OCI-LY7 (cell line): ENCODE measurements at regions not wholly inside any gene's neighbourhood (a gene's known extent, or its start where the extent isn't known, plus 50 kb on each side); places are given as distances from the start of the nearest gene placed in this dataset.

ENCODE experiments used
- BruUV-seq: library from RNA; stranded (reverse); fragments of 400-500 nt; replicated peaks from 2 replicates; lab custom pipeline; 2021; lab: Mats Ljungman, UMichigan
- CTCF ChIA-PET: fragments of 300-600 bp; sonication (Branson Sonifier 250); formaldehyde crosslinking; loops from one replicate; lab custom pipeline; 2022; ENCODE audit warnings: antibody characterized with exemption; ENCODE audit not compliant: unreplicated experiment; lab: Charles Lee
- POLR2A ChIA-PET: fragments of 300-600 bp; sonication (Branson Sonifier 250); formaldehyde crosslinking; loops from one replicate; lab custom pipeline; 2022; ENCODE audit warnings: antibody characterized with exemption; lab: Charles Lee
- DNase-seq: peaks from one replicate; pipeline ENCODE4 v3.0.0-alpha.2; 2015; ENCODE audit warnings: low spot score
- H2AFZ ChIP-seq: fragments of 200-600 bp; sonication (generic), shearing (Covaris generic); 2 replicates; pipeline ENCODE4 v1.6.1; 2014; ENCODE audit warnings: mild to moderate bottlenecking, antibody characterized with exemption, low read length, moderate library complexity
- H3K27ac ChIP-seq: fragments of 200-600 bp; sonication (generic); 2 replicates; pipeline ENCODE4 v1.5.1; 2014; ENCODE audit warnings: mixed run types, low read depth, mild to moderate bottlenecking, moderate library complexity, low read length, inconsistent platforms; ENCODE audit not compliant: poor library complexity, severe bottlenecking
- H3K36me3 ChIP-seq: fragments of 200-600 bp; sonication (generic); 2 replicates; pipeline ENCODE4 v1.6.1; 2014; ENCODE audit warnings: mild to moderate bottlenecking, antibody characterized with exemption, low read length, moderate library complexity, mixed read lengths; ENCODE audit not compliant: insufficient read depth
- H3K4me1 ChIP-seq: fragments of 200-600 bp; sonication (generic); 2 replicates; pipeline ENCODE4 v1.5.1; 2014; ENCODE audit warnings: mild to moderate bottlenecking, low read length; ENCODE audit not compliant: insufficient read depth, poor library complexity, severe bottlenecking
- H3K4me2 ChIP-seq: fragments of 200-600 bp; sonication (generic); 2 replicates; pipeline ENCODE4 v1.6.1; 2014; ENCODE audit warnings: mild to moderate bottlenecking, low read length
- H3K4me3 ChIP-seq: fragments of 200-600 bp; sonication (generic); 2 replicates; pipeline ENCODE4 v1.5.1; 2014; ENCODE audit warnings: mild to moderate bottlenecking, low read depth, low read length; ENCODE audit not compliant: poor library complexity, severe bottlenecking
- H3K79me2 ChIP-seq: fragments of 200-600 bp; sonication (generic); 2 replicates; pipeline ENCODE4 v1.6.1; 2016; ENCODE audit warnings: low read depth, mild to moderate bottlenecking, low read length, moderate library complexity, mixed read lengths; ENCODE audit not compliant: insufficient read depth
- H3K9me2 ChIP-seq: fragments of 200-600 bp; sonication (generic); 2 replicates; pipeline ENCODE4 v1.6.1; 2016; ENCODE audit warnings: mild to moderate bottlenecking, low read length, mixed read lengths; ENCODE audit not compliant: insufficient read depth
- H3K9me3 ChIP-seq: fragments of 200-600 bp; sonication (generic); 2 replicates; pipeline ENCODE4 v1.6.1; 2014; ENCODE audit warnings: mild to moderate bottlenecking, mixed run types, low read length, mixed read lengths
- H4K20me1 ChIP-seq: fragments of 200-600 bp; sonication (generic); 2 replicates; pipeline ENCODE4 v1.6.1; 2014; ENCODE audit warnings: mild to moderate bottlenecking, antibody characterized with exemption, low read length, moderate library complexity, mixed read lengths; ENCODE audit not compliant: insufficient read depth
- CTCF ChIP-seq: fragments of 200-600 bp; sonication (generic); conservative IDR thresholded peaks from 2 replicates; pipeline ENCODE4 v1.5.1; 2014; ENCODE audit warnings: mild to moderate bottlenecking, antibody characterized with exemption, low read length, moderate library complexity, mixed read lengths
- EZH2phosphoT487 ChIP-seq: fragments of 200-600 bp; sonication (generic); IDR thresholded peaks from 2 replicates; pipeline ENCODE4 v1.6.1; 2018; ENCODE audit warnings: low read depth, borderline replicate concordance, mild to moderate bottlenecking, mixed run types, antibody characterized with exemption, low read length, moderate library complexity, mixed read lengths
- intact Hi-C: fragments of 100-400 bp; cut with micrococcal nuclease; formaldehyde crosslinking; loops from one replicate; pipeline ENCODE4 v1.10.0; 2022; ENCODE audit not compliant: unreplicated experiment

- no peaks in the 10 kb centered on the region for H3K4me1 ChIP-seq
- H3K27ac ChIP-seq: no peak overlapping the region
- H2AFZ ChIP-seq: no peak overlapping the region
- DNase-seq: no peak
- H3K36me3 ChIP-seq: no peaks in the 10 kb centered on the region
- no peak overlapping the region for H3K4me2 ChIP-seq
- TF ChIP-seq CTCF (no peak), EZH2phosphoT487 (no peak)
- CTCF ChIA-PET: no interaction called here
- no peak overlapping the region for H3K4me3 ChIP-seq
- no peaks in the 10 kb centered on the region for H3K79me2 ChIP-seq
- no TSS peak for BruUV-seq
- POLR2A ChIA-PET: interaction anchor here (0.5 kb wide), 1 partner anchor 410 kb away, joined by 3 read pairs; no protein-coding TSS in a partner anchor
- H4K20me1 ChIP-seq: no peaks in the 10 kb centered on the region
- no peaks in the 10 kb centered on the region for H3K9me3 ChIP-seq
- H3K9me2 ChIP-seq: no peaks in the 10 kb centered on the region
- intact Hi-C loops: no loop called here
Measured at GRCh38 chr14:41549821-41550607, 56.7 kb upstream of the LRFN5 start.

- Histone ChIP-seq H3K4me1 (no peaks in the 10 kb centered on the region), H3K4me2 (no peak overlapping the region), H2AFZ (no peak overlapping the region), H3K9me2 (no peaks in the 10 kb centered on the region), H3K27ac (no peak overlapping the region), H3K4me3 (no peak overlapping the region), H3K9me3 (no peaks in the 10 kb centered on the region), H3K36me3 (no peaks in the 10 kb centered on the region), H4K20me1 (no peaks in the 10 kb centered on the region), H3K79me2 (no peaks in the 10 kb centered on the region)
- POLR2A ChIA-PET: interaction anchor here (0.5 kb wide), 1 partner anchor 411 kb away, joined by 3 read pairs; no protein-coding TSS in a partner anchor
- TF ChIP-seq CTCF: no peak
- no peak for TF ChIP-seq EZH2phosphoT487
- BruUV-seq: no TSS peak
- intact Hi-C loops: no loop called here
- CTCF ChIA-PET: no interaction called here
- no peak for DNase-seq
Measured at GRCh38 chr14:41549282-41549681, 57.4 kb upstream of the LRFN5 start.

GRCh38 chr14:41548666-41549065 is 58.0 kb upstream of the LRFN5 start:
- BruUV-seq: no TSS peak

More at GRCh38 chr14:41548666-41549065, 58.0 kb upstream of the LRFN5 start:
- CTCF ChIA-PET: no interaction called here
- no peak for DNase-seq
- Histone ChIP-seq H3K36me3 (no peaks in the 10 kb centered on the region), H3K4me1 (no peaks in the 10 kb centered on the region), H4K20me1 (no peaks in the 10 kb centered on the region), H3K27ac (no peak overlapping the region), H3K79me2 (no peaks in the 10 kb centered on the region), H2AFZ (no peak overlapping the region), H3K9me2 (no peaks in the 10 kb centered on the region), H3K9me3 (no peaks in the 10 kb centered on the region), H3K4me3 (no peak overlapping the region), H3K4me2 (no peak overlapping the region)
- TF ChIP-seq EZH2phosphoT487: no peak
- TF ChIP-seq CTCF: no peak
- POLR2A ChIA-PET: no interaction called here
- intact Hi-C loops: no loop called here
